GM12873 (cell line): ENCODE measurements at regions not wholly inside any gene's neighbourhood (a gene's known extent, or its start where the extent isn't known, plus 50 kb on each side); places are given as distances from the start of the nearest gene placed in this dataset.

ENCODE experiments used
- TF ChIP-seq, protein P1 (sequence below): IDR thresholded peaks from 2 replicates; pipeline ENCODE4 v1.5.1; 2012; ENCODE audit warnings: low read depth, mild to moderate bottlenecking, moderate library complexity, low read length, control low read depth; ENCODE audit not compliant: insufficient read depth; ENCODE audit errors: missing control alignments

DNA sequence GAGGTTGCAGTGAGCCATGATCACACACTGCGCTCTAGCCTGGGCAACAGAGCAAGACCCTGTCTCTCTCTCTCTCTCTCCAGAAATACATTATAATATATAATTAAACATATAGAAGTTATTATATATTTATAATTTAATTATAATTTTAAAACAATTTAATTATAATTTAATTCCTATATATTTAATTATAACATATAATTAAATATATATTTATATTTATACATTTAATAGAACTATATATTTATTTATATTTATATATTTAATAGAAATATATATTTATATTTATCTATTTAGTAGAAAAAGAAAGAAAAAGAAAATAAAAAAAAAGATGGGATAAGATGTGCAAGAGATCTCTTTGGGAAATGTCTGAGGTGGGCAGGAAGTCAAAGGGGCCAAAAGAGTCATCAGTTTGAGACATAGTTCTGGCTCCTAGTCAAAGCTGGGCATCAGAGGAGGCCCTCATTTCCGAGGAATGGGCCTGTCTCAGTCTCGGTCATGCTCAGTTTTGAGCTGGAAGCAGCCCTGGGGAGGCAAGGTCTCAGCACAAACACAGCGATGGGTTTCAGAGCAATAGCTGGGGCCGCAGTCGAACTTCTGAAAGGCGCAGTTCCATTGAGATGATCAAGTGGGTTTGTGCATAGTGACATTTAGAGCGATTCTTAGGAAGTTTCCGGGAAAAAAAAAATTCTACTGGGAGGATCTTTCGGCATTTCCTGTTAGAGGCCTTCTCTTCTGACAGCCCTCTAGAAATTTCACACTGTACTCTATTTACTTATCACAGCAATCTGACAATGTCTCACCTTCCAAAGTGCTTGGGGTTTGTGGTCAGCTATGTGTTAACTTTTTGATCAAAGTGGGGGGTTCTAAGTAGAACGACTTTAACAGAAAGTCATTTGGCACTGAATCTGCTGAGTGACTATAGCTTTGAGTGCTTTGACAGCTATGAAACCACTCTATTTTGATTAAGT lies 58.7 kb upstream of the GZMB start:
- TF ChIP-seq, protein P1, sequence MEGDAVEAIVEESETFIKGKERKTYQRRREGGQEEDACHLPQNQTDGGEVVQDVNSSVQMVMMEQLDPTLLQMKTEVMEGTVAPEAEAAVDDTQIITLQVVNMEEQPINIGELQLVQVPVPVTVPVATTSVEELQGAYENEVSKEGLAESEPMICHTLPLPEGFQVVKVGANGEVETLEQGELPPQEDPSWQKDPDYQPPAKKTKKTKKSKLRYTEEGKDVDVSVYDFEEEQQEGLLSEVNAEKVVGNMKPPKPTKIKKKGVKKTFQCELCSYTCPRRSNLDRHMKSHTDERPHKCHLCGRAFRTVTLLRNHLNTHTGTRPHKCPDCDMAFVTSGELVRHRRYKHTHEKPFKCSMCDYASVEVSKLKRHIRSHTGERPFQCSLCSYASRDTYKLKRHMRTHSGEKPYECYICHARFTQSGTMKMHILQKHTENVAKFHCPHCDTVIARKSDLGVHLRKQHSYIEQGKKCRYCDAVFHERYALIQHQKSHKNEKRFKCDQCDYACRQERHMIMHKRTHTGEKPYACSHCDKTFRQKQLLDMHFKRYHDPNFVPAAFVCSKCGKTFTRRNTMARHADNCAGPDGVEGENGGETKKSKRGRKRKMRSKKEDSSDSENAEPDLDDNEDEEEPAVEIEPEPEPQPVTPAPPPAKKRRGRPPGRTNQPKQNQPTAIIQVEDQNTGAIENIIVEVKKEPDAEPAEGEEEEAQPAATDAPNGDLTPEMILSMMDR, result no peak

DNA sequence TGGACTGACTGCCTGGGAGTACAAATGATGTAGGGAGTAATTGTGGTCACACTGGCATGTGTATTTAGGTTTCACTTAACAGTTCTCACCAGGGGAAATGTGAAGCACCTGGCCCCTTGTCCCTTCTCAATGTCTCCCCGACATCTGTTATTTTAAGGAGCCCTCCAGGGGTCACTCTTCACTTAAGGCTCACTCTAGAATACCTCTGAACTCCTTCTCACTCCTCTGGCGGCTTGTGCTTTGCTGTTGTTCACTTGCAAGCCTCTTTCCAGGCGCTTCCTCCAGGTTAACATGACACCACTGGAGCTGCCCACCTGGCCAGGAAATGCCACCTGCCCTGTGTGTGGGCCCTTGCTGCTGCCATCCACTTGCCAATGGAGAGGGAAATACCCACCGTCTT lies 56.5 kb upstream of the GZMB start:
- TF ChIP-seq, protein P1, result peak; percentile 45

DNA sequence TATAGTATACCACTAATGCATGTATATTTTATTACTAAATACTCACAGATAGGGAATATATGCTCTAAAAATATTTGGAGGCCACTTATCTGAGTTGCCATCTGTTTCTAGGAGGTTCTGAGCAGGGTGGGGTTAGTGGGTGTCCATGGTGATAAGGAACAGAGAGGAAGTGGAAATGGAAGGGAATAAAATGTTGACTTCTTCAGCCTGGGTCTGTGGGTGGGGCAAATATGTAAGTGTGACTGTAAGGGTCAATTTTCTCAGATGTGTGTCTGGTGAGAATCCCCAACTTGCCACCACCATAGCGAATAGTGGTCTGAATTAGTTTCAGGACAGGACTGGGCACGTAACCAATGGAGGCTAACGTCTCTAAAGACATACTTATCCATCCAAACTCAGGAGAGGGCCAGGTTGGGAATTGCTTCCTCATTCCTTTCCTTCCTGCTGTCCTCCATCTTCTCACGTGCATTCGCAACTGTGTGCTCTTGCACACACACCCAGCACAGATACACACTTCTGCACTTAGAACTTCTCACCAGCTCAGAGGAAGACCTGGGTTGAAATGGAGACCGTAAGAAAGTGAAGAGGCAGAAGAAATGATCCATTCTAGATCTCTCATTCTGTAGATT lies 54.2 kb upstream of the GZMB start:
- TF ChIP-seq, protein P1, result no peak
